CD4-positive, alpha-beta T cell treated with Interleukin-15 for 1 hour (primary cell): ENCODE measurements at regions not wholly inside any gene's neighbourhood (a gene's known extent, or its start where the extent isn't known, plus 50 kb on each side); places are given as distances from the start of the nearest gene placed in this dataset.

Experiments used
- DNase-seq: peaks from one replicate; pipeline ENCODE4 v3.0.0-alpha.2; 2020

GRCh38 chr13:39942552-39943273, 287.3 kb downstream of the COG6 start:
- DNase-seq, result peak; percentile 65

- no peak for DNase-seq
Measured at GRCh38 chr13:39943711-39944110, 288.2 kb downstream of the COG6 start.

GRCh38 chr13:39945226-39945625, 289.8 kb downstream of the COG6 start:
- no peak for DNase-seq

GRCh38 chr13:39946769-39947168, 291.3 kb downstream of the COG6 start:
- no peak for DNase-seq

GRCh38 chr13:39951301-39951700, 295.8 kb downstream of the COG6 start:
- DNase-seq, result no peak

GRCh38 chr13:39952249-39953233, 297.1 kb downstream of the COG6 start:
- DNase-seq, result no peak

- DNase-seq, result no peak
Measured at GRCh38 chr13:39954476-39954875, 299.0 kb downstream of the COG6 start.

- no peak for DNase-seq
Measured at GRCh38 chr13:39955560-39955959, 300.1 kb downstream of the COG6 start.

- DNase-seq, result no peak
Measured at GRCh38 chr13:39956036-39956435, 300.6 kb downstream of the COG6 start.

GRCh38 chr13:39957868-39958677, 302.6 kb downstream of the COG6 start:
- DNase-seq, result no peak

- no peak for DNase-seq
Measured at GRCh38 chr13:39959497-39960144, 304.2 kb downstream of the COG6 start.

- no peak for DNase-seq
Measured at GRCh38 chr13:39960191-39960590, 304.7 kb downstream of the COG6 start.

- DNase-seq, result no peak
Measured at GRCh38 chr13:39961036-39961435, 305.6 kb downstream of the COG6 start.

- DNase-seq, result no peak
Measured at GRCh38 chr13:39963612-39964011, 308.1 kb downstream of the COG6 start.

GRCh38 chr13:39965309-39965708, 309.8 kb downstream of the COG6 start:
- no peak for DNase-seq

GRCh38 chr13:39967199-39967959, 311.9 kb downstream of the COG6 start:
- no peak for DNase-seq

GRCh38 chr13:39968646-39969475, 313.4 kb downstream of the COG6 start:
- DNase-seq, result no peak

- DNase-seq, result no peak
Measured at GRCh38 chr13:39970177-39970846, 314.9 kb downstream of the COG6 start.

- DNase-seq, result no peak
Measured at GRCh38 chr13:39971526-39971925, 316.1 kb downstream of the COG6 start.

GRCh38 chr13:39976481-39976880, 321.0 kb downstream of the COG6 start:
- no peak for DNase-seq
